Activated T-cell treated with anti-CD3 and anti-CD28 coated beads, Interleukin-2, amount 50 U/mL, for 4 hours (primary cell): ENCODE measurements at regions not wholly inside any gene's neighbourhood (a gene's known extent, or its start where the extent isn't known, plus 50 kb on each side); places are given as distances from the start of the nearest gene placed in this dataset.
A peak's percentile ranks its signal among the peaks of the same experiment; 100 is the strongest.

ENCODE experiments used
- ATAC-seq, 2 donors: fragments of 200-7000 bp; cut with Tn5 transposase; one replicate each; pipeline ENCODE4 v1.10.0; 2021
- DNase-seq: peaks from one replicate; pipeline ENCODE4 v3.0.0-alpha.2; 2020
- H3K27me3 Mint-ChIP-seq: one replicate; pipeline ENCODE4 v1.8.0; 2021; ENCODE audit warnings: low read depth, mixed read lengths
- H3K36me3 Mint-ChIP-seq: one replicate; pipeline ENCODE4 v1.8.0; 2022; ENCODE audit warnings: mixed read lengths; ENCODE audit not compliant: insufficient read depth
- H3K4me1 Mint-ChIP-seq: one replicate; pipeline ENCODE4 v1.8.0; 2021; ENCODE audit warnings: low read depth, mixed read lengths
- H3K4me3 Mint-ChIP-seq: one replicate; pipeline ENCODE4 v1.8.0; 2021; ENCODE audit warnings: mild to moderate bottlenecking, moderate library complexity, mixed read lengths
- H3K9me3 Mint-ChIP-seq: one replicate; pipeline ENCODE4 v1.8.0; 2021; ENCODE audit warnings: mixed read lengths

GRCh38 chrX:19172741-19173140 lies 50.5 kb upstream of the ADGRG2 start:
- H3K36me3 Mint-ChIP-seq, result no peaks in the 10 kb centered on the region
- no peak overlapping the region for H3K4me3 Mint-ChIP-seq
- ATAC-seq (no peak), DNase-seq (no peak)
- H3K27me3 Mint-ChIP-seq, result peaks cover 3% of the 10 kb centered on the region
- H3K4me1 Mint-ChIP-seq, result no peaks in the 10 kb centered on the region
- no peaks in the 10 kb centered on the region for H3K9me3 Mint-ChIP-seq

- ATAC-seq (no peak), DNase-seq (no peak)
- Mint-ChIP-seq H3K27me3 (peaks cover 3% of the 10 kb centered on the region), H3K4me1 (no peaks in the 10 kb centered on the region), H3K4me3 (no peak overlapping the region), H3K9me3 (no peaks in the 10 kb centered on the region), H3K36me3 (no peaks in the 10 kb centered on the region)
These were observed 52.2 kb upstream of the ADGRG2 start for GRCh38 chrX:19174401-19175025.

- Mint-ChIP-seq H3K4me1 (no peaks in the 10 kb centered on the region), H3K4me3 (no peak overlapping the region), H3K9me3 (no peaks in the 10 kb centered on the region), H3K36me3 (no peaks in the 10 kb centered on the region), H3K27me3 (peaks cover 3% of the 10 kb centered on the region)
- DNase-seq, result no peak
- ATAC-seq, result no peak
These were observed 54.8 kb upstream of the ADGRG2 start for GRCh38 chrX:19176901-19177630.

- no peak overlapping the region for H3K4me3 Mint-ChIP-seq
- no peaks in the 10 kb centered on the region for H3K4me1 Mint-ChIP-seq
- ATAC-seq (no peak), DNase-seq (no peak)
- H3K36me3 Mint-ChIP-seq, result no peaks in the 10 kb centered on the region
- no peaks in the 10 kb centered on the region for H3K9me3 Mint-ChIP-seq
- peaks cover 3% of the 10 kb centered on the region for H3K27me3 Mint-ChIP-seq
These were observed 55.5 kb upstream of the ADGRG2 start for GRCh38 chrX:19177721-19178120.

- H3K36me3 Mint-ChIP-seq, result no peaks in the 10 kb centered on the region
- H3K9me3 Mint-ChIP-seq, result no peaks in the 10 kb centered on the region
- no peak for DNase-seq
- H3K4me1 Mint-ChIP-seq, result no peaks in the 10 kb centered on the region
- H3K4me3 Mint-ChIP-seq, result no peak overlapping the region
- no peak for ATAC-seq
- H3K27me3 Mint-ChIP-seq, result peaks cover 3% of the 10 kb centered on the region
These were observed 56.1 kb upstream of the ADGRG2 start for GRCh38 chrX:19178402-19178801.

- no peaks in the 10 kb centered on the region for H3K9me3 Mint-ChIP-seq
- peaks cover 3% of the 10 kb centered on the region for H3K27me3 Mint-ChIP-seq
- ATAC-seq (no peak), DNase-seq (no peak)
- H3K36me3 Mint-ChIP-seq, result no peaks in the 10 kb centered on the region
- H3K4me3 Mint-ChIP-seq, result no peak overlapping the region
- H3K4me1 Mint-ChIP-seq, result no peaks in the 10 kb centered on the region
These were observed 57.1 kb upstream of the ADGRG2 start for GRCh38 chrX:19179389-19179788.

- Mint-ChIP-seq H3K9me3 (no peaks in the 10 kb centered on the region), H3K4me3 (no peak overlapping the region), H3K27me3 (no peaks in the 10 kb centered on the region), H3K36me3 (no peaks in the 10 kb centered on the region), H3K4me1 (no peaks in the 10 kb centered on the region)
- DNase-seq, result no peak
- no peak for ATAC-seq
These were observed 59.1 kb upstream of the ADGRG2 start for GRCh38 chrX:19181345-19181744.

GRCh38 chrX:19182785-19183184 lies 60.5 kb upstream of the ADGRG2 start:
- DNase-seq (no peak), ATAC-seq (no peak)
- Mint-ChIP-seq H3K4me3 (no peak overlapping the region), H3K27me3 (no peaks in the 10 kb centered on the region), H3K36me3 (no peaks in the 10 kb centered on the region), H3K4me1 (no peaks in the 10 kb centered on the region), H3K9me3 (no peaks in the 10 kb centered on the region)

GRCh38 chrX:19183761-19184477 lies 61.7 kb upstream of the ADGRG2 start:
- no peak overlapping the region for H3K4me3 Mint-ChIP-seq
- ATAC-seq, result no peak
- H3K9me3 Mint-ChIP-seq, result no peaks in the 10 kb centered on the region
- DNase-seq, result no peak
- H3K27me3 Mint-ChIP-seq, result no peaks in the 10 kb centered on the region
- no peaks in the 10 kb centered on the region for H3K4me1 Mint-ChIP-seq
- H3K36me3 Mint-ChIP-seq, result no peaks in the 10 kb centered on the region

- Mint-ChIP-seq H3K27me3 (no peaks in the 10 kb centered on the region), H3K36me3 (no peaks in the 10 kb centered on the region), H3K4me3 (no peak overlapping the region), H3K9me3 (no peaks in the 10 kb centered on the region), H3K4me1 (no peaks in the 10 kb centered on the region)
- DNase-seq (no peak), ATAC-seq (no peak)
These were observed 66.3 kb upstream of the ADGRG2 start for GRCh38 chrX:19188566-19188965.

- no peak overlapping the region for H3K4me3 Mint-ChIP-seq
- H3K36me3 Mint-ChIP-seq, result no peaks in the 10 kb centered on the region
- ATAC-seq, result no peak
- H3K27me3 Mint-ChIP-seq, result no peaks in the 10 kb centered on the region
- no peak for DNase-seq
- H3K9me3 Mint-ChIP-seq, result no peaks in the 10 kb centered on the region
- no peaks in the 10 kb centered on the region for H3K4me1 Mint-ChIP-seq
These were observed 68.6 kb upstream of the ADGRG2 start for GRCh38 chrX:19190902-19191301.

GRCh38 chrX:19193565-19193964 lies 71.3 kb upstream of the ADGRG2 start:
- Mint-ChIP-seq H3K4me1 (no peaks in the 10 kb centered on the region), H3K36me3 (no peaks in the 10 kb centered on the region), H3K9me3 (no peaks in the 10 kb centered on the region), H3K4me3 (no peak overlapping the region), H3K27me3 (no peaks in the 10 kb centered on the region)
- no peak for ATAC-seq
- no peak for DNase-seq

- no peak for DNase-seq
- H3K36me3 Mint-ChIP-seq, result no peaks in the 10 kb centered on the region
- no peaks in the 10 kb centered on the region for H3K27me3 Mint-ChIP-seq
- no peaks in the 10 kb centered on the region for H3K4me1 Mint-ChIP-seq
- no peaks in the 10 kb centered on the region for H3K9me3 Mint-ChIP-seq
- no peak overlapping the region for H3K4me3 Mint-ChIP-seq
- ATAC-seq, result peak; percentile 18 to 23
These were observed 72.3 kb upstream of the ADGRG2 start for GRCh38 chrX:19194285-19195242.

- ATAC-seq, result peak in 1 of 2 donors; percentile 46
- no peaks in the 10 kb centered on the region for H3K9me3 Mint-ChIP-seq
- H3K36me3 Mint-ChIP-seq, result no peaks in the 10 kb centered on the region
- no peak for DNase-seq
- H3K4me1 Mint-ChIP-seq, result no peaks in the 10 kb centered on the region
- no peak overlapping the region for H3K4me3 Mint-ChIP-seq
- no peaks in the 10 kb centered on the region for H3K27me3 Mint-ChIP-seq
These were observed 73.0 kb upstream of the ADGRG2 start for GRCh38 chrX:19195243-19195610.
